NCI-H2081 treated with DMSO at 0.1 percent for 48 hours (cell line): ENCODE measurements at regions not wholly inside any gene's neighbourhood (a gene's known extent, or its start where the extent isn't known, plus 50 kb on each side); places are given as distances from the start of the nearest gene placed in this dataset.

ENCODE experiments used
- DNase-seq: peaks from one replicate; lab custom pipeline; 2025; lab: John Stamatoyannopoulos, UW

GRCh38 chr6:16851044-16851540 is 89.8 kb upstream of the ATXN1 start:
- no peak for DNase-seq

DNA sequence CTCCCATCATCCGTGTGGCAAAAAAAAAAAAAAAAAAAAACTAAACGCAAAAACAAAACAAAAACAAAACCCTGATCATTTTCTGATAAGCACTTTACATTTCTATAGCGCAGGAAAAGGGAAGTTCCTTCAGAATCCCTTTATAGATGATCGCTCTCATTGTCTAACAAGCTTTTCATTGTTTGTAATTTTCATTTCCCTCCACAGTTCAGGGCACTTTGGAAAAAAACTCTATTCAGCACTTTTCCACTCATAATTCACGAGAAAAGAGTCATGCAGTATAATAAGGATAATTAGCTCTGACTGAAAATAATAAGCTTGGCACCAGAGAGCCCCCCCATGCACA is 89.4 kb upstream of the ATXN1 start:
- DNase-seq: peak; percentile 91

DNA sequence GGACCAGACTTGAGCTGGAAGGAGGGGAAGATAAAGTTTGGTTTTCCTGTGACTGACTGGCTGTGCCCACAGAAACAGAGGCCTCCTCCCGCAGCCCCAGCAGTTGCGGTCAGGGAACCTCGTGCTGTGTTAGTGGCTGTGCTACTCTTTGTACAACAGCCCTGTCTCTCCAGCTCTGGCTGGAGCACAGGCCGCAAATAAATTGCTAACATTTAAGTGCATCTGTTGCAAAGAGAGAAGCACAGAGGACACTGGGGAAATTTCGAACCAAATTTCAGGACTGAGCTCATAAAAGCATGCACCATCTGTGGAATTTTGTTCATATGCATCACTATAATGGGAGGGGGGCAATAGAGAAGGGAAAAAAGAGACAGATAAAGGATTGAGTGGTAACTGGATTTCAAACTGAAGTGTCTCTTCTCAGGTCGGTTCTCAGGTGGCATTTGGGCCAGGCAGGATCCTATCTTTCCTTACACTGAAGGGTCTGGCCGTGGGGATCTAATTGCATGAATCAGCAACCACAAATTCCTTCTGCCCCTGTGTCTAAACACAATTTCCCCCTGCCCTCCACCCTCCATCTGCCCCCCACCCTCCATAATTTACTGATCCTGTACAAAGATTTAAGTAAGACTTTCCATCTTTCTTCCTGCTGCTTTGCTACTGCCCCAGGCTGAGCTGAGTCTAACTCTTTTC is 88.9 kb upstream of the ATXN1 start:
- DNase-seq: no peak

DNA sequence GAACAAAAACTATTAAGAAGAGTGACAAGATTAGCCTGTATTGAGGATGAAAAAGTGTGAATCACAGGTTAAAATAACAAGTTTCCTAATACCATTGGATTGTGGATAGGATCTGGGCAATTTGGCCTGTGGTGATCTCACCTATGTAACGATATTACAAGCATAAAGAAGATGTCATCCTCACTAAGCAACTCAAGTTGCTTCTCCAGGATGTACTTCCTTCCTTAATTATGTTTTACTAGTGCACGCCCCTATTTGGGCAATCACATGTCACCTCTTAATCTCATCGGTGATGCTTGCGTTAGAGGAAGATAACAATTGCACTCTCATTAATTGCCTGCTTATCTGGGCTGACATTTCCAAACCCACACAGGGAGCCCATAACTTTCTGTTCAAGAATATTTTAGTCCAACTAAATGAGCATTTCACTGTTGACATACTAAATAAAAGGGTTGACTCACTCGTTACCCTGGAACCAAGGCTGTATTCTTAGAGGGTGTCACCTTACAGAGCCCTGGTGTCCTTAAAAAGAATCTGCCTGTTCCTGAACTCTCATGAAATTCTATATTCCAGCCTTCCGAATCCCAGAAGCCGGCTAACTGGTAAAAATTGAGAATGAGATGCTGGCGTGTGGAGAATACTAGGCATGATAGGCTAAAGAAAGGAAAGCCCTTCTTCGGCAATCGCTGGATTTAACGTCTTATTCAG is 88.2 kb upstream of the ATXN1 start:
- no peak for DNase-seq

DNA sequence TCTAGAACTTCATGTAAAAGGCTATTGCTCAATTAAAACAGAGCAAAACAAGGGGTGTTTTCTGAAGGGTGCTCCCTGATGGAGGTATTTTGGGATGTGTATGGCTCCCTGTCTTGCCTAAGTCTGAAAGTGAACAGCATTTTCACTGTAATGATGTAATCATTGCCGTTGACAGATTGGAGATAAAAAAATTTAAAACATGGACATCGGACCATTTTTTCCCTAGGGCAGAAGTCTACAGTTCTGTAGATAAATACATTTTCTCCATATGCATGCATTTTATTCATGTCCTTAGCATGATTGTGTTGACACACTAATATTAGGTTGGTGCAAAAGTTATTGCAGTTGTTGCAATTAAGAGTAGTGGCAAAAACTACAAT is 85.1 kb upstream of the ATXN1 start:
- DNase-seq: no peak

GRCh38 chr6:16844183-16844582 is 82.9 kb upstream of the ATXN1 start:
- DNase-seq: no peak

- DNase-seq: no peak
Measured at GRCh38 chr6:16842676-16843075, 81.4 kb upstream of the ATXN1 start.

- DNase-seq: no peak
Measured at GRCh38 chr6:16841241-16841640, 80.0 kb upstream of the ATXN1 start.

DNA sequence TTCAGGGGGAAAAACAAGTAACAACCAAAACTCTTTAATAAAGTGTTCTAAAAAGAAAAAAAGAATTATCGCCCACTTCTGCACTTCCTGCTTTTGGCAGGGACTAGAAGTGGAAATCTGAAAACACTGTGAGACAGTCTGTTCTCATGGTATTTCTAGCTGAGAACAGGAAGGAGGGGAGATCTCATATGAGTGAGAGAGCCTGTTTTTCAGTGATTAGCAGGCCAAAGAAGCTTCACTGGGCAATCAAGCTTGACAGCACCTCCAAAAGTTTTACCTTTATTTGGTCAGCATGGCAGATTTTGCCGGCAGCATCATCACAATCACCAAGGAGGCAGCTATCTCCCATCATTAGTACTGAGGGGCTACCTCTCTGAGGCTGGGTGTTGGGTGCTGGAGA is 79.5 kb upstream of the ATXN1 start:
- no peak for DNase-seq

DNA sequence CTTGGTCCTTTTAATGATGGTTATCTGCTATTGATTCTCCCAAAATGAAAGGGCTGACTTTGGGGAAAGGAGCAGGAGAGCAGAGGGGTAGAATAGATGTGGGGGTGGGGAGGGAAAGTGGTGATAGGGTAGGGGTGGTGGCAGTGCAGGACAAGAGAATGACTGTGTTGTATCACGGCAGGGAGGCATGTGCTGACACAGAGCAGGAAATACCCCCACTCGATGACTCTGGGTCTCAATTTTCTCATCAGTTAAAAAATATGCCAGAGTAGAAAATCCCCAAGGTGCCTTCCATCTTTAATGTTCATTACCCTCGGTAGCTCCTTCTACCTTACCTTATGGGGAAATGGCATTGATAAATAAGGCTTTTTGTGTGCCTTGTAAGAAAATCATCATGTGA is 79.0 kb upstream of the ATXN1 start:
- DNase-seq: no peak

DNA sequence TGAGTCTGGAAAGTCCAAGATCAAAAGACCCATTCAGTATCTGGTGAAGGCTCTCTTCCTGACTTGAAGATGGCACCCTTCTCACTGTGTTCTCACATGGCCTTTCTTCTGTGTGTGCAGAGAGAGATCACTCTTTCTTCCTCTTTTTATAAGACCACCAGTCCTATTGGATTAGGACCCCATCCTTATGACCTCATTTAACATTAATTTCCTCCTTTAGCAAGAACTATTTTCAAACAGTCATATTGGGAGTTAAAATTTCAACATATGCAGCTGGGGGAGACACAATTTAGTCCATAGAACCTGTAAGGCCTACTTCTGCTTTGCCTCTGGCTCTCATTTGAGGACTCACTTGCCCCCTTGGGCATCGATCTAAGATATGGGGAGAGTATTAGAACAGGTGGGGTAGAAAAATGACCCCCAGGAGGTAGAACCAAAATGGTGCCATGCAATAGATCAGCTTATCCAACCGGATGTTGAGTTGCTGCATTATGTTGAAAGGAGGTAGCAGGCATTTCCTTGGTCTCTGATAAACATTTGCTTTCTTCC is 78.4 kb upstream of the ATXN1 start:
- no peak for DNase-seq

- DNase-seq: no peak
Measured at GRCh38 chr6:16837217-16837972, 76.1 kb upstream of the ATXN1 start.

GRCh38 chr6:16836144-16836981 is 75.1 kb upstream of the ATXN1 start:
- DNase-seq: no peak

DNA sequence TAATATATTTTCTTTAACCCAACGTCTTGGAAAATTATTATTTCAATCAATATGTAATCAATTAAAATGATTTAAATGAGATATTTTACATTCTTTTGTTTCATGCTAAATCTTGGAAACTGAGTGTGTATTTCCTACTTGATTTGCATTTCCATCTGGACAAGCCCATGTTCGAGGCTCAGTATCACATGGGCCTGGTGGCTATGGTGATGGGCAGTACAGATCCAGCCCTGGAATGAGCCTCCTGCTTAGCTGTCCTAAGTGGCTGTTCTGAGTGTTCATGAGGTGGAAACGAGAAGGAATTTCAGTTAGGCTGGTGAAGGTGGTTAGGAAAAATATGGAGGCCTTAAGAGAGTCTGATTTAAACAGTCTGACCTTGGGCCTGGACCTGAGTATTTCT is 73.0 kb upstream of the ATXN1 start:
- no peak for DNase-seq

- no peak for DNase-seq
Measured at GRCh38 chr6:16832721-16833120, 71.5 kb upstream of the ATXN1 start.

GRCh38 chr6:16832043-16832567 is 70.8 kb upstream of the ATXN1 start:
- no peak for DNase-seq

DNA sequence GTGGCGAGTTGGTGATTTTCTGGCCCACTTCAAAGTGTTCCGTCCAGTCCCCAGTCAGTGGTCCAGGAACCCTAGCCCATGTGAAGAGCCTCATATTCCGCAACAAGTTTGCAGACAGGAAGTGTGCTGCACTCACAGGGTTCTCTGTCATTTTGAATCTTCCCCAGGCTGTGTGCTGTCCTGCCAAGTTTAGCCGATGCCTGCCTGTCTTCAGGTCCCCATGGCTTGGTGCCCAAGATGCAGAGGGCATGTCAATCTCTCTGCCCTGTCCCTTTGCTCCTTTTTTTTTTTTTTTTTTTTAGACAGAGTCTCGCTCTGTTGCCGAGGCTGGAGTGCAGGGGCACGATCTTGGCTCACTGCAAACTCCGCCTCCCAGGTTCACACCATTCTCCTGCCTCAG is 69.9 kb upstream of the ATXN1 start:
- no peak for DNase-seq

GRCh38 chr6:16828058-16828457 is 66.8 kb upstream of the ATXN1 start:
- no peak for DNase-seq

DNA sequence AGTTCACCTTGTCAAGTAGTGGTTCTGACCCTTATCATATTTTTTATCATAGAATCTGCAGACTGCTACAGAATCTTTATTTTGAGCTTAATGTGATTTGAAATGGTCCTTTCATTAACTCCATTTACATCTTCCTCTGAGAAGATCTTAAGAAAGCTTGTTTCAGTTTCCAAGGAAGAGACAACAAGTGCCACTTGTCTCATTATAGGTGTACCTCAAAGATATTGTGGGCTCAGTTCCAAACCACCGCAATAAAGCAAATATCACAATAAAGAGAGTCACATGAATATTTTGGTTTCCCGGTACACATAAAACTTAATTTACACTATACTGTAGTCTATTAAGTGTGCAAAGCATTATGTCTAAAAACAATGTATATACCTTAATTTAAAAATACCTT is 66.4 kb upstream of the ATXN1 start:
- no peak for DNase-seq

- no peak for DNase-seq
Measured at GRCh38 chr6:16825784-16826183, 64.5 kb upstream of the ATXN1 start.

DNA sequence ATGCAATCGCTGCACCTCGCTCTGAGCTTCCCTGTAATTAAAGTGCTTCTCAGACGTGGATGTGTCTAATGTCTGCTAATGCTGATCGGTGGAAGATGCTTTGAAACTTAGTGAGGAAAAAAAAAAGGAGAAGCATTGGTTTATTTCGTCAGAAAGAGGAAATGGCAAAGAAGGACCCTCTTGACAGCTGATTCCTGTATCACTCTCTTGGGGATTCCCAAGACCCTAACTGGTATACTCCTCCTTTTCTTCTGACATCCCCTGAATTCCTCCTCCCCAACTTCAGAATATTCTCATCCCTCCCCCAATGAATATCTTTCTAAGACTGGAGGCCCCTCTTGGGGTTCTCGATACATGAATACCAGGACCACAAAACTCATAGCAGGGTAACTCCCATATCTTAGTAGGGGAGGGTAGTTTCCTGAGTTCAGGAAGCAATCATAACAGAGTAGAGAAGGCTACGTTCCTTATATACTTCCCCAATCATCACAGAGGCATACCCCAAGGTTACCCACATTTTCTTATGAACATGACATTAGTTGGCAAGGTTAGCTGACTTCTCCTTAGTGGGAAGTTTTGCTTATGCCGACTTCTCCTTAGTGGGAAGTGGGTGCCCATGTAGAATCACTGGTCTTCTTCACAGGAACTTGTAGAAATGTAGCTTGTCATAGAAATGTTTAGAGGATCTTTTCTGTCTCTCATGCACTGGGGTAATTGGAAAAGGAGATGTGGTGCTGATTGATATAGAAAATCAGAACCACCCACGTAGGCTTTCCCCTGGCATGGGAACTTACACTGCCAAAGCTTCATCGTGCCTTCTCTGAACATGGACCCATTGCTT is 63.8 kb upstream of the ATXN1 start:
- DNase-seq: no peak
